GM21515 (cell line): ENCODE measurements at regions not wholly inside any gene's neighbourhood (a gene's known extent, or its start where the extent isn't known, plus 50 kb on each side); places are given as distances from the start of the nearest gene placed in this dataset.
"Not testable (repeated sequence)": the region's sequence is repeated elsewhere in the genome, so short reads cannot be mapped to it uniquely, and the experiment has no call there.

Experiments used
- ATAC-seq: cut with Tn5 transposase; IDR thresholded peaks from one replicate; pipeline ENCODE4 v1.9.1; 2021; ENCODE audit not compliant: unreplicated experiment

- ATAC-seq: no peak
Observed at GRCh38 chr7:65453341-65454030, 79.8 kb downstream of the ZNF92 start.

- no peak for ATAC-seq
Observed at GRCh38 chr7:65454469-65454868, 80.8 kb downstream of the ZNF92 start.

DNA sequence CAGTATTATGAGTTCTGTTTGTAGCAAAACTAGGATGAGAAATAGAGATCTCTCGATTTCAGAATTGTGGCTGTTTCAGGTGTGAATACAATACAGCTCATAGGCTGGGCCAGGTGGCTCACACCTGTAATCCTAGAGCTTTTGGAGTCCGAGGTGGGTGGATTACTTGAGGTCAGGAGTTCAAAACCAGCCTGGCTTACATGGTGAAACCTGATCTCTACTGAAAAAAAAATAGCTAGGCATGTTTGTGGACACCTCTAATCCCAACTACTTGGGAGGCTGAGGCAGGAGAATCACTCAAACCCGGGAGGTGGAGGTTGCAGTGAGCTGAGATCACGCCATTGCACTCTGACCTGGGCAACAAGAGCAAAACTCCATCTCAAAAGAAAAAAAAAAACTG lies 81.4 kb downstream of the ZNF92 start:
- not testable (repeated sequence) for ATAC-seq

- no peak for ATAC-seq
Observed at GRCh38 chr7:65457705-65458104, 84.0 kb downstream of the ZNF92 start.

- ATAC-seq: no peak
Observed at GRCh38 chr7:65459438-65459837, 85.8 kb downstream of the ZNF92 start.

DNA sequence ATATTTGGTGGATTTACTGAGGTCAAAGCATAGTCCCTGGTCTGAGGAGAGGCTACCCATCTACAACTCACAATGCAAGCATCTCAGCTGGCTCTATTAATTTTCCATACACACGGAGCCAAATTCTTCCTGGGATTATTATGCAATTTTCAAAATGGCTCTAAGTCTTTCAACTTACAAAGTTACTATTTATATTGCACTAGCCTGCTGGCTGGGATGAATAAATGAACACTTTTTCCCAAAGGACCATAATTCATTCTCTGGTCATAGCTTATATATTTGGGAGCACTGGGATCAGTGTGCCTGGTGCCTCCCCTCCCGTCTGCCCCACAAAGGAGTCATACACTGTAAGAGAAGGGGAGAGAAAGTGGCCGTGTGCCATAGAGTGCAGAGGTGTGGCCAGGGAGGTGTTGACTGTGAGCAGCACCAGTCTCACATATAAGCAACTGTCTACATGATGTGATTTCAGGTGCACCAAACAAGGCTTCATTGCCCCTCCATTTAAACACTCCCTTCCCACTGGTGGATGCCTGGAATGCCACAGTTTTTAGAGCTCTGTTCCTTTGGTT lies 88.6 kb downstream of the ZNF92 start:
- ATAC-seq: no peak

- no peak for ATAC-seq
Observed at GRCh38 chr7:65463184-65463583, 89.5 kb downstream of the ZNF92 start.

GRCh38 chr7:65469919-65470558 lies 96.4 kb downstream of the ZNF92 start:
- ATAC-seq: not testable (repeated sequence)

DNA sequence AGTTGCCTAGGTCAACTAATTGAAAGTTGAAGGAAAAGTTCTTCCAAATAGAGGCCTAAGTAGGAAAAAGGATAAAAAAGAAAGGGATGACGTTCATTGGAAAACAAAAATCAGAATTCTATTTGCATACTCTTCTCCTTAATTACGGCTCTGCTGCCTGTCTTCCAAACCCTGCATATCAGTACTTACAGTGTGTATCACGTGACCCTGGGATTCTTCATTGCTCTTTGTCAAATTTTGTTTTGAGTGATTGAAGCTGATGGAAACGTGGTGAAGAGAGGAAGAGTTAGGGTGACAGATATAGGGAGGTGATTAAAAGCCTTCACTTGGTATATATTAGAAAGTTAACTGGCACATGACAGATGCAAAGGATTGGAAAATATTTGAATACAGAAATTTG lies 97.9 kb downstream of the ZNF92 start:
- no peak for ATAC-seq

DNA sequence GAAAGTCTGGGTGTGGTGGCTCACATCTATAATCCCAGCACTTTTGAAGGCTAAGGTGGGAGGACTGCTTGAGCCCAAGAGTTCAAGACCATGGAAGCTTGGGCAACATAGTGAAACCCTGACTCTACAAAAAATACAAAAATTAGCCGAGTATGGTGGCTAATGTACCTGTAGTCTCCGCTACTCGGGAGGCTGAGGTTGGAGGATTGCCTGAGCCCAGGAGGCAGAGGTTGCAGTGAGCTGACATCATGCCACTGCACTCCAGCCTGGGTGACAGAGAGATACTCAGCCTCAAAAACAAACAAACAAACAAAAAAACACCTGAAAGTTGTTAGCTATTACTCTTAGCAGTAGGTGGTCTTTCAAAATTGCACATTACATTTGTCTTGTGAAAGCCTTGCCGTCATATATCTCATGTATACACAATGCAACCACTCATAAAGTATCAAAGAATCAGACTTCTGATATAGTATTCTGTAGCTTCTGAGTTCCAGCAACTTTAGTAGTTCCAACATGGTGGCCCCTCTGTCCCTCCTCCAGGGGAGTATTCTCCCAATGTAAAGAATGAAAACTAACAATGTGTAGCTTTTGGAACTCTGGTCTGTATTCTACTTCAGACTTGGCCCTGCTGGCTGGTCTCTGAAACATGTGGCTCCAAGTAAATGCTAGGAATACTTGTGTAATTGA lies 101.5 kb downstream of the ZNF92 start:
- ATAC-seq: peak; percentile 3

DNA sequence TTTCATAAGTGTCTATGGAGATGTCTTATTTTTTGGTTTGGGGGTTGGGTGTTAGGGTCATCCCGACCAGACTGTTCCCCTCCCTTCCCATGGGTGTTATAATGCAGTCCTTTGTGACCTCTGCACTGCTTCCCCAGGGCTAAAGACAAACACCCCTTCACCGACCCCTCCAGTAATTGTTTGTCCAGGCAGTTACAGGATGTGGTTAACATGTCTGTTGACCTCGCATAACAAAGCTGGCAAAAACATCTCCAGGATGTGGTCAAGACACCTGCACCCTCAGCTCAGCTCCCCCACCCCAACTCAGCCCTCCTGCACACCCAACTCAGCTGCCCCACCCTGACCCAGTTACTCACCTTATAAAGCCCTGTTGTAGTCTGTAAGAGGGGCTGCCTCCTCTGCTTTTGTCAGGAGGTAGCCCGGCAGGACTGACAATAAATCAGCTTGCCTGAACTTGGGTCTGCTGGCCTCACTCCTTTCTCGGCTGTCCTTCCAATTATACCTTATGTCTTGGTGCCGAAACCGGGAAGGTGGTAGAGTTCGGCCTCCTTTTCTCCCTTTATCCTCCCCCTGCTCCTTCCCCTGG lies 102.2 kb downstream of the ZNF92 start:
- ATAC-seq: peak; percentile 95

DNA sequence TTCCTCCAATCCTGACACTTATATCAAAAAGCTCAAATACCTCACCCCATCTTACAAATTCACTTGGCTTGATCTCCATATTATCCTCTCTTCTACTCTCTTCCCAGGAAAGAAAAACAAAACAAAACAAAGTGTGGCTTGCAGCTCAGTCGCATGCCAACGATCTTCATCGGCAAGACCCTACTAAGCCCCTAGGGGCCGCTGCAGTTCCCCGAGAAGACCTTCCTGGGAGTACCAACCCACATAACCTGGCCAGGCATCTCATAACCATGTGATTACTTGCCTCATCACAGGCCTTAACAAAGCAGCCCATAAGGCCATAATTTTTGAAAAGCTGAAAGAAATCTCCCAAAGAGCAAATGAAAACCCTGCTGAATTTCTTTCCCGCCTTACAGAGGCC lies 103.7 kb downstream of the ZNF92 start:
- ATAC-seq: no peak

DNA sequence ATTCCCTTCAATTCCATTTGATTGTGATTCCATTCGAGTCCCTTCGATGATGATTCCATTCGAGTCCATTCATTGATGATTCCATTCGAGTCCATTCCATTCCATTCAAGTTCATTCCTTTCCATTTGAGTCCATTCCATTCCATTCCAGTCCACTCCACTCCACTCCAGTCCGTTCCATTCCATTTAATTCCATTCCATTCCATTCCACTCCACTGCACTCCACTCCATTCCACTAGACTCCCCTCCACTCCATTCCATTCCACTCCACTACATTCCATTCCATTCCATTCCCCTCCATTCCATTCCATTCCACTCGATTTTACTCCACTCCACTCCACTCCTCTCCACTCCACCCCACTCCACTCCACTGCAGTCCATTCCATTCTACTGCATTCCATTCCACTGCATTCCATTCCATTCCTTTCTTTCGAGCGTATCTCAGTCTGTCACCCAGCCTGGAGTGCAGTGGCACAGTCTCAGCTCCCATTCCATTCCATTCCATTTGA lies 115.7 kb downstream of the ZNF92 start:
- ATAC-seq: no peak

GRCh38 chr7:65496697-65497096 lies 123.0 kb downstream of the ZNF92 start:
- not testable (repeated sequence) for ATAC-seq

GRCh38 chr7:65503434-65504152 lies 129.9 kb downstream of the ZNF92 start:
- no peak for ATAC-seq

- not testable (repeated sequence) for ATAC-seq
Observed at GRCh38 chr7:65504504-65505319, 131.1 kb downstream of the ZNF92 start.

DNA sequence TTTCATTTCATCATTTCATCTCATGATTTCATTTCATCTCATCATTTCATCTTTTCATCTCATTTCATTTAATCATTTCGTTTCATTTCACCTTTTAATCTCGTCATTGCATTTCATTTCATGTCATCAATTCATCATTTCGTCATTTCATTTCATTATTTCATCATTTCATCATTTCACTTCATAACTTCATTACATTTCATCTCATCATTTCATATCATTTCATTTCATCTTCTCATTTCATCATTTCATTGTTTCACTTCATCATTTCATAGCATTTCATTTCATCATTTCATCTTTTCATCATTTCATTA lies 131.6 kb downstream of the ZNF92 start:
- not testable (repeated sequence) for ATAC-seq

- not testable (repeated sequence) for ATAC-seq
Observed at GRCh38 chr7:65508581-65509367, 135.1 kb downstream of the ZNF92 start.
